IPS-20b (cell line): ENCODE measurements at regions not wholly inside any gene's neighbourhood (a gene's known extent, or its start where the extent isn't known, plus 50 kb on each side); places are given as distances from the start of the nearest gene placed in this dataset.

Source experiments
- H3K27ac ChIP-seq: one replicate; pipeline ENCODE4 v1.5.1; 2013; ENCODE audit warnings: low read length
- H3K27me3 ChIP-seq: 2 replicates; pipeline ENCODE4 v1.6.1; 2013; ENCODE audit warnings: mild to moderate bottlenecking, low read length, inconsistent platforms; ENCODE audit not compliant: insufficient read depth
- H3K36me3 ChIP-seq: 2 replicates; pipeline ENCODE4 v1.6.1; 2013; ENCODE audit warnings: low read depth, mild to moderate bottlenecking, inconsistent platforms, low read length, moderate library complexity; ENCODE audit not compliant: insufficient read depth
- H3K4me1 ChIP-seq: 2 replicates; pipeline ENCODE4 v1.6.1; 2013; ENCODE audit warnings: mild to moderate bottlenecking, control low read depth, inconsistent platforms, low read length, moderate library complexity; ENCODE audit not compliant: insufficient read depth
- H3K4me3 ChIP-seq: 2 replicates; pipeline ENCODE4 v1.5.1; 2013; ENCODE audit warnings: mild to moderate bottlenecking, low read length, inconsistent platforms
- H3K9ac ChIP-seq: 2 replicates; pipeline ENCODE4 v1.6.1; 2013; ENCODE audit warnings: low read depth, mild to moderate bottlenecking, inconsistent platforms, low read length, moderate library complexity
- H3K9me3 ChIP-seq: 2 replicates; pipeline ENCODE4 v1.6.1; 2013; ENCODE audit warnings: mild to moderate bottlenecking, low read depth, low read length, inconsistent platforms; ENCODE audit not compliant: insufficient read depth

GRCh38 chr6:48893048-48893447 lies 570.0 kb downstream of the MMUT start:
- Histone ChIP-seq H3K36me3 (no peaks in the 10 kb centered on the region), H3K9me3 (no peaks in the 10 kb centered on the region), H3K4me1 (no peaks in the 10 kb centered on the region), H3K27me3 (no peaks in the 10 kb centered on the region), H3K27ac (no peak overlapping the region), H3K4me3 (no peak overlapping the region), H3K9ac (no peak overlapping the region)

DNA sequence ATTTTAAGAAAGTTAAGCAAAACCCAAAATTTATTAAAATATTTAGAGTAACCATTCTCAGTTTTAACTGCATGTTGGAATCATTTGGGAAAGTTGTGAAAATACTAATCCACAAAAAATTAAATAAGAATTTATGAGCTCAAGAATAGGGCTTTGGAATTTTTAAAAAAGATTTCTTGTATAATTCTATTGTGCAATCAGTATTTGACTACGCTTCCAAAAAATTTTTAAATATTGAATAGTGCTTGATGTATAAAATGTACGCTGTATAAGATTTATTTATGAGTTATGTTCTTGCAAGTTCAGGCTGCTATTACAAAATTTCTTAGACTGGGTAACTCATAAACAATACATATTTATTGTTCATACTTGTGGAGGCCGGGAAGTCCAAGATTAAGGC lies 571.7 kb downstream of the MMUT start:
- Histone ChIP-seq H3K4me3 (no peak overlapping the region), H3K27ac (no peak overlapping the region), H3K9ac (no peak overlapping the region), H3K4me1 (no peaks in the 10 kb centered on the region), H3K27me3 (no peaks in the 10 kb centered on the region), H3K36me3 (no peaks in the 10 kb centered on the region), H3K9me3 (no peaks in the 10 kb centered on the region)

GRCh38 chr6:48889429-48889828 lies 573.6 kb downstream of the MMUT start:
- Histone ChIP-seq H3K9me3 (no peaks in the 10 kb centered on the region), H3K4me1 (no peaks in the 10 kb centered on the region), H3K9ac (no peak overlapping the region), H3K27me3 (no peaks in the 10 kb centered on the region), H3K36me3 (no peaks in the 10 kb centered on the region), H3K4me3 (no peak overlapping the region), H3K27ac (no peak overlapping the region)

GRCh38 chr6:48883116-48883515 lies 579.9 kb downstream of the MMUT start:
- no peak overlapping the region for H3K9ac ChIP-seq
- H3K4me3 ChIP-seq, result no peak overlapping the region
- H3K27me3 ChIP-seq, result no peaks in the 10 kb centered on the region
- no peaks in the 10 kb centered on the region for H3K4me1 ChIP-seq
- H3K27ac ChIP-seq, result no peak overlapping the region
- no peaks in the 10 kb centered on the region for H3K9me3 ChIP-seq
- no peaks in the 10 kb centered on the region for H3K36me3 ChIP-seq

DNA sequence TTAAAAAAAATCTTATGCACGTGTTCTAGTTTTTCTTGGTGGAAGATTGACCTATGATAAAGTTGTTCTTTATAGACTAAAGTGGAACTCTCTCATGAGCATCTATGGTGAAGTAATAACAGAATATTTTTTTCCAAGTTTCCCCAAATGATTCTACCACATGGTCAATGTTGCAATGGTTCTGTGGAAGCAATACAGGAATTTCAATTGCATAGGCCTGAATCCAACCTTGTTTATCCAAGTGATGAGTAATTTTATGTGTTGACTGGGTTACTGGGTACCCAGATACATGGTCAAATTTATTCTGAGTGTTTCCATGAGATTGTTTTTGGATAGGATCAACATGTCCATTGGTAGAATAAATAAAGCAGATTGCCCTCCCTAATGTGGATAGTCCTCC lies 581.5 kb downstream of the MMUT start:
- H3K4me3 ChIP-seq, result no peak overlapping the region
- H3K9me3 ChIP-seq, result no peaks in the 10 kb centered on the region

DNA sequence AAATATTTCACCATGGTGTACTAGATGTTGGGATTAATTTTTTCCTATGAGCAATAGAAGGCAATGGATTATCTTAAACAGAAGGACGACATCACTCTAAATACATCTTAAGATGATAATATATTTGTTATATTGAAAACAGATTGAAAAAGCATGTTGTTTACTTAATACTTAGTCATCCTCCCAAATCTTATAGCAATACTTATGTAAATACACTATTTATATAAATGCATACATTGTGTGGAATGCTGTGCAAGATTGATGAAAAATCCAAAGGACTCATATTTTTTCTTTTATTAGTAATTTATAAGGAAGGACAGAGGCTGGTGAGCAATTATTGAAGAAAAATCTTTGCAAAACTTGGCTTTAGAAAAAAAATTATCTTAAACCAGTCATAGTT lies 593.5 kb downstream of the MMUT start:
- Histone ChIP-seq H3K36me3 (no peaks in the 10 kb centered on the region), H3K9me3 (no peaks in the 10 kb centered on the region), H3K4me1 (no peaks in the 10 kb centered on the region), H3K9ac (no peak overlapping the region), H3K27me3 (no peaks in the 10 kb centered on the region), H3K4me3 (no peak overlapping the region), H3K27ac (no peak overlapping the region)

More for the DNA sequence above, 581.5 kb downstream of the MMUT start:
- Histone ChIP-seq H3K27me3 (no peaks in the 10 kb centered on the region), H3K27ac (no peak overlapping the region), H3K9ac (no peak overlapping the region), H3K4me1 (no peaks in the 10 kb centered on the region), H3K36me3 (no peaks in the 10 kb centered on the region)

DNA sequence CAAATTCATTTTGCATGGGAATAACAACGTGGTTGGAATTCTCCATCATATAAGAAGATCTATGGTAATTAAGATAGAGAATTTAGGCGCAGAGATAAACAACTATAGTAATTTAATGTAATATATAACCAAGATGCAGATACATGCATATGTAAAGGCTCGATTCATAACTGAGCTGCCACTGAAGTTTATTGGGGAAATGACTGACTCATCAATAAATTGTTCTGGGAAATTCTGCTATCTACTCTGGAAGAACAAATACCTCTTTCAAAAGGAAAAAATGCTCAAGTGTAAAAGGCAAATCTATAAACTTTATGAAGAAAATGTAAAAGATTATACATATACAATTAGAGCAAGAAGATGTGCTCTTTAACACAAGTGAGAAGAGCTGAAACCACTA lies 596.4 kb downstream of the MMUT start:
- Histone ChIP-seq H3K4me1 (no peaks in the 10 kb centered on the region), H3K36me3 (no peaks in the 10 kb centered on the region), H3K9me3 (peaks cover 12% of the 10 kb centered on the region), H3K27me3 (no peaks in the 10 kb centered on the region), H3K4me3 (no peak overlapping the region), H3K9ac (no peak overlapping the region), H3K27ac (no peak overlapping the region)

DNA sequence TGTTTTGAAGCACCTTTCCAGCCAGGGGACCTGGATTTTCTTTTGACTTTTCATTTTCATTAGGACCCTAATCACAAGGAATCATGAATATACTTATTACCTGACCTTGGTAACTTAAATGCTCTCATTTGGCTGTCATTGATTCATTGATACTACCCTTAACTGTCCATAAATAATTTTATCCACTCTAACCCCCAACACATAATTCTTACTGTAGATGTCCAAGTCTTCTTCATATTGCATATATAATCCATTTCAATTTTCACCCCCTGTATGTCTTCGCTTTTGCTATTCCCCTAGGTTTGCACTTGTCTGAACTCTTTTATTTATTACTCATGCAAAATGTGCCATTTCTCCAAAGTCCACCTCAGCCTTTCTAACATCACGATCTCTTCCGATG lies 602.9 kb downstream of the MMUT start:
- Histone ChIP-seq H3K4me1 (no peaks in the 10 kb centered on the region), H3K9me3 (peaks cover 12% of the 10 kb centered on the region), H3K4me3 (no peak overlapping the region), H3K9ac (no peak overlapping the region), H3K27me3 (no peaks in the 10 kb centered on the region), H3K36me3 (no peaks in the 10 kb centered on the region), H3K27ac (no peak overlapping the region)

DNA sequence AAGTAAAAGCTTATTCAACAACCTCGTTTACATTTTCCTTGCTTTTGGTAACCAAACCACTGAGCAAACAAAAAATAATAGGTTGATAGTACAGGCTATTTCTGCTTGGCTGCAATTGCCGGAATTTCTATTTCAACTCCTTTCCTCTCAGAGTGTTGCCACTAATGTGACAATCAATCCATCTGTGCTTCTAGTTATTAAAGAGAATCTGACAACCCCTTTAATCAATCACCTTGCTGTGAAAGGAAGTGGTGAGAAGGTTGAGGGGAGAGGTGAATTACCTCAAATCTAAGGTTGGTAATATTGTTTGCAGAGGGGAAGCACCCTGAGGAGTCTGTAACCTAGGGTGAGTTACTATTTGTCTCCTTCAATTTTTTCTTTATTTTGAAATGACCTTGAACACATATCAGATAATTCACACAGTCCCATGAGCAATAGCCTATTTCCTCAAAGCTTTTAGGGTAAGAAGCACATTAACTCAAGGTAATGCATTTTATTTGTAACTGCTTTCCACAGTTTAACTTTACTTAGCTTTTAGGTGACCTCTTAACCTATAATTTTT lies 603.4 kb downstream of the MMUT start:
- H3K27ac ChIP-seq, result no peak overlapping the region
- no peaks in the 10 kb centered on the region for H3K27me3 ChIP-seq
- no peaks in the 10 kb centered on the region for H3K4me1 ChIP-seq
- no peak overlapping the region for H3K9ac ChIP-seq
- peaks cover 12% of the 10 kb centered on the region for H3K9me3 ChIP-seq
- no peaks in the 10 kb centered on the region for H3K36me3 ChIP-seq
- no peak overlapping the region for H3K4me3 ChIP-seq

- Histone ChIP-seq H3K4me1 (no peaks in the 10 kb centered on the region), H3K27me3 (no peaks in the 10 kb centered on the region), H3K9ac (no peak overlapping the region), H3K9me3 (peaks cover 16% of the 10 kb centered on the region), H3K27ac (no peak overlapping the region), H3K36me3 (no peaks in the 10 kb centered on the region), H3K4me3 (no peak overlapping the region)
Observed at GRCh38 chr6:48845219-48845618, 617.8 kb downstream of the MMUT start.

- Histone ChIP-seq H3K9me3 (peaks cover 18% of the 10 kb centered on the region), H3K9ac (no peak overlapping the region), H3K27me3 (no peaks in the 10 kb centered on the region)
Observed at GRCh38 chr6:48844696-48845095, 618.4 kb downstream of the MMUT start.

DNA sequence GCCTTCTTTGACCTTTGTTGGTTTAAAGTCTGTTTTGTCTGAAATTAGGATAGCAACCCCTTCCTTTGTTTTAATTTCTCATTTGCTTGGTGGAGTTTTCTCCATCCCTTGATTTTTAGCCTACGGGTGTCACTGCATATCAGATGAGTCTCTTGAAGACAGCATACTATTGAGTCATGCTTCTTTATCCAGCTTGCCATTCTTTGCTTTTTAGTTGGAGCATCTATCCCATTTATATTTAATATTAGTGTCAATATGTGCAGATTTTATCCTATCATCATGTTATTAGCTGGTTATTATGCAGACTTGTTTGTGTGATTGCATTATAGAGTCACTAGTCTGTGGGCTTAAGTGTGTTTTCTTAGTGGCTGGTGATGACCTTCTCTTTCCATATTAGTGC lies 622.2 kb downstream of the MMUT start:
- Histone ChIP-seq H3K27me3 (no peaks in the 10 kb centered on the region), H3K9me3 (peaks cover 18% of the 10 kb centered on the region), H3K4me1 (peaks cover 3% of the 10 kb centered on the region; the same call in 1 of the 2 replicates), H3K4me3 (no peak overlapping the region; the same call in 1 of the 2 replicates), H3K9ac (no peak overlapping the region), H3K36me3 (no peaks in the 10 kb centered on the region), H3K27ac (no peak overlapping the region)

More at GRCh38 chr6:48844696-48845095, 618.4 kb downstream of the MMUT start:
- no peaks in the 10 kb centered on the region for H3K36me3 ChIP-seq
- H3K4me3 ChIP-seq, result no peak overlapping the region
- no peak overlapping the region for H3K27ac ChIP-seq
- H3K4me1 ChIP-seq, result no peaks in the 10 kb centered on the region
